H54 (cell line): ENCODE measurements at regions not wholly inside any gene's neighbourhood (a gene's known extent, or its start where the extent isn't known, plus 50 kb on each side); places are given as distances from the start of the nearest gene placed in this dataset.
"Not testable (repeated sequence)": the region's sequence is repeated elsewhere in the genome, so short reads cannot be mapped to it uniquely, and the experiment has no call there.

Source experiments
- DNase-seq: peaks from one replicate; pipeline ENCODE4 v3.0.0; 2011; ENCODE audit warnings: low spot score, mixed read lengths; ENCODE audit not compliant: insufficient read length
- FAIRE-seq: peaks from 3 replicates; lab custom pipeline; 2011; peaks lifted over from hg19 to GRCh38; lab: Jason Lieb, UNC
- POLR2A ChIP-seq: IDR thresholded peaks from 2 replicates; pipeline ENCODE4 v1.6.1; 2011; ENCODE audit warnings: low read depth, mild to moderate bottlenecking, low read length

GRCh38 chr10:53029449-53029848, 256.9 kb upstream of the MBL2 start:
- FAIRE-seq = no peak
- TF ChIP-seq POLR2A = no peak
- DNase-seq = no peak

- not testable (repeated sequence) for FAIRE-seq
Observed at GRCh38 chr10:53025765-53026164, 253.2 kb upstream of the MBL2 start.

DNA sequence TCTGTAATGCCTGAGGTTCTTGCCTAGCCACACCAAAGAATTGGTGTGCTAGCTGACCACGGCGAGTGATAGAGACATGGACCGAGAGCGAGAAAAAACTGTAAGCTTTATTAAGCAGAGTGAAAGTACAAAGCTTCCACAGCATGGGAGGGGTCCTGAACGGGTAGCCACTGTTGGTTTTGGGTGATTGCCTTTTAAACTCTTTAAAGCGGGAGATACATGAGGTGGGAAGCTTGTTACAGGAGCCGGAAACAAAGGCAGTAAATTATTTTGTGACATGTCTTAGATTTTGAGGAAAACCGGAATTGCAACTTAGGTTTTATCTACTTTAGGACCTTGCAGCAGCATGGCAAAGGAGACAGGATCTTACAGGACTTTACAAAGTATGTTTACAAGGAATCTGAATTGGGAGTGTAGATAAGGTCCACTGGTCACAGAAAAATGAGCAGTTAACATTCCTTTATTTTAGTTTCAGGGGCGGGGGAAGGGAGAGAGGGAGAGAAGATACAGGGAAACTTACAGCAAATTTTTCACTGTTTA, 252.7 kb upstream of the MBL2 start:
- FAIRE-seq = no peak

More at GRCh38 chr10:53025765-53026164, 253.2 kb upstream of the MBL2 start:
- DNase-seq = not testable (repeated sequence)

DNA sequence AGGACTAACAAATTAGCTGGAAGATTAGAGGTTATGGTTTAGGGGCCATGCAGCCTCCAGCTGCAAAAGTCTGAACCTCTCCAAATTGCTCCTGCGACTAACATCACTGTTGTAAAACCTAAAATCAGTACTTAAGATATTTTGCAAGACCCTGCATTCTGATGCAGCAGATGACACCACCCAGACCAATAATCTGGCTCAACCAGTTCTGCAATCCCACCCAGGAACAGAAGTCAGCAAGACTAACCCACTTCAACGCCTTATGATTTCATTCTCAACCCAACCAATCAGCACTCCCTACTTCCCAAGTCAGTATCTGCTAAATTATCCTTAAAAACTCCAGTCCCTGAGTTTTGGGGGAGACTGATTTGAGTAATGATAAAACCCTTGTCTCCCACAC, 250.8 kb upstream of the MBL2 start:
- no peak for DNase-seq
- no peak for TF ChIP-seq POLR2A
- no peak for FAIRE-seq

More for the DNA sequence above, 252.7 kb upstream of the MBL2 start:
- DNase-seq = no peak
- no peak for TF ChIP-seq POLR2A

DNA sequence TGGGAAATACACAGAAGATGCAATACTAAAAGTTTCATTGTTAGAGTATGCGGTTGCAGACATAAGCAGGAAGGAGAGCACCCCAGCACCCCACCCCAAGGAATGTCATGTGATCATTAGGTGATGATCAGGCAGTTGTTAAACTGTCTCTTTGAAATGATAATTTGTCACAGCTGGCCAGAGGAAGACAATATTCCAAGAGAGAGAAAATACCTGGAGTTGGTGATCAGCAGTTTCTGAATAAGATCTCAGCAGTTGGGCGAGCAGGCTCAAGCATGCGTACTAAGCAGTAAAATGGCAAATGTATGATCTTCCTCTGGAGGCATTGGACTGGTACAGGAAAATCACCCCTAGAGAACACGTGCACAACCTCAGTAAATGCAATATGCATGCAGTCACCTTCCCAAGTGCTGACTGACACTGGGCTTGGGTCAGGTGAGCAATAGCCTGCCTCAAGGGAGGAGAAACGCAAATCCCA, 250.1 kb upstream of the MBL2 start:
- TF ChIP-seq POLR2A = no peak
- FAIRE-seq = no peak
- DNase-seq = no peak

- no peak for TF ChIP-seq POLR2A
- no peak for FAIRE-seq
- no peak for DNase-seq
Observed at GRCh38 chr10:53013201-53013810, 240.7 kb upstream of the MBL2 start.

DNA sequence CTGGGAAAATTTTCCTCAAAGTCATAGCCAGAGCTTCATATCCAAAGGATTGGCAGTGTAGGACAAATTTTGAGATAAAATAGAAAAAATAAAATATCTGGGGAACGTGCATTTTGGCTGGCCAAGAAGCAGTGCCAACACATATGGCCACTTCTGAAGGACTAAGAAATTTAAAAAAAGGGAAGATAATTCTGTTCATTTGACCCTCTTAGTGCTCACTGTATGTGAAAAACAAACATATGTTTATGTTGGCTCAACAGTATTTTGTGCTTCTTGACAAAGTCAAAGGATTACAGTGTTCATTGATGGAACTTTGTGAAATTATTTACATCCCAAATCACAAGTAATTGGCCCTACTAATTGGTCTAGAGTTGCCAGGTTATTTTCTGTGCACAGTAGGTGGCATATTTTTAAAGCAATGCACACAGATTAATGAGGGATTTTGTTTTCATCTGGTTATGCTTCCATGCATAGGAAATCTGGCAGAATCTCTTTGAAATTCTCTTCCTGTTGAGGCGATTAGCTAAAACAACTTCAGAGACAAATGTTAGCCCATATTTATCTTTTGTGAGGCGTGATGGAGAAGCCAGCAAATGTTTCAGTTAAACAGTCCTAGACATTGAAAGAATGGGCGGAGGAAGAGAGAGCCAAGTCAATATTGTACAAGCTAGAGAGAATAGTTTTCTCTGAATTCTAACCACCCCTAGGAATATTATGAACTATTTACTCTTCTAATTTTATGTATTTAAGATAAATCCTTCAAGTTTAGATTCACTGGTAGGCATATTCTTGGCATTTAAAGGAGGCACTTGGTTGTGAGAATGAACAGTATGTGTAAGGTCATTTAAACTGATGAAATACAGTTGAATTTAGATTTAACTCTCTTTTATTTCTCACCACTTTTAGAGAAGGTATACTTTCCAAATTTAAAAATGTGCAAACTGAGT, 237.7 kb upstream of the MBL2 start:
- no peak for FAIRE-seq
- no peak for TF ChIP-seq POLR2A
- DNase-seq = no peak

DNA sequence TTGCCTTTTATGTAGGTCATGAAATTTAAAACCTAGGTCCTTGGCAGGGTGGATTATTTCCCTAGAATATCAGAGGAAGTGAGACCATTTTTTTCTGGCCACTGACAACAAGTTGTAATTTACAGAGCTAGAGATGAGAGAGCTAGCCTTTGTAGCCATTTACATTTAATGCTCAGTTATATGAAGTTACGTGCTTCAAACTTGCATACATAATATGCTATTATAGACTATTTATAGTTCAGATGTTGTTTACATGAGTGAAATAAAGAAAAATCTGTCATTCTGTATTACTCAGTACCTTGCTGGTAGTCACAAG, 234.9 kb upstream of the MBL2 start:
- no peak for FAIRE-seq
- no peak for DNase-seq
- no peak for TF ChIP-seq POLR2A

- TF ChIP-seq POLR2A = no peak
- no peak for DNase-seq
- FAIRE-seq = no peak
Observed at GRCh38 chr10:53006663-53007526, 234.3 kb upstream of the MBL2 start.

- TF ChIP-seq POLR2A = no peak
- no peak for FAIRE-seq
- DNase-seq = no peak
Observed at GRCh38 chr10:53005612-53006345, 233.2 kb upstream of the MBL2 start.

- TF ChIP-seq POLR2A = no peak
- DNase-seq (no peak), FAIRE-seq (no peak)
Observed at GRCh38 chr10:53003094-53003493, 230.5 kb upstream of the MBL2 start.

GRCh38 chr10:52999681-53000080, 227.1 kb upstream of the MBL2 start:
- TF ChIP-seq POLR2A = no peak
- DNase-seq = no peak
- FAIRE-seq = no peak

- DNase-seq (no peak), FAIRE-seq (no peak)
- no peak for TF ChIP-seq POLR2A
Observed at GRCh38 chr10:52999258-52999657, 226.7 kb upstream of the MBL2 start.

- DNase-seq (no peak), FAIRE-seq (no peak)
- TF ChIP-seq POLR2A = no peak
Observed at GRCh38 chr10:52997007-52997406, 224.4 kb upstream of the MBL2 start.
